ENCODE measurements at regions not wholly inside any gene's neighbourhood (a gene's known extent, or its start where the extent isn't known, plus 50 kb on each side); places are given as distances from the start of the nearest gene placed in this dataset.

- no peak for DNase-seq
Observed at GRCh38 chr18:68330658-68331057, 384.2 kb downstream of the TMX3 start.

GRCh38 chr18:68323921-68324320 lies 391.0 kb downstream of the TMX3 start:
- DNase-seq, result no peak

GRCh38 chr18:68316636-68317035 lies 398.3 kb downstream of the TMX3 start:
- DNase-seq, result no peak

GRCh38 chr18:68314403-68314802 lies 400.5 kb downstream of the TMX3 start:
- DNase-seq, result no peak

- DNase-seq, result no peak
Observed at GRCh38 chr18:68301441-68301840, 413.5 kb downstream of the TMX3 start.

GRCh38 chr18:68299906-68300305 lies 415.0 kb downstream of the TMX3 start:
- DNase-seq, result no peak

- no peak for DNase-seq
Observed at GRCh38 chr18:68298330-68298729, 416.6 kb downstream of the TMX3 start.

GRCh38 chr18:68288408-68288807 lies 426.5 kb downstream of the TMX3 start:
- no peak for DNase-seq

- no peak for DNase-seq
Observed at GRCh38 chr18:68284236-68284780, 430.6 kb downstream of the TMX3 start.

- DNase-seq, result no peak
Observed at GRCh38 chr18:68283834-68284233, 431.1 kb downstream of the TMX3 start.

- no peak for DNase-seq
Observed at GRCh38 chr18:68282232-68282631, 432.7 kb downstream of the TMX3 start.

GRCh38 chr18:68275616-68276015 lies 439.3 kb downstream of the TMX3 start:
- DNase-seq, result no peak

GRCh38 chr18:68270017-68270416 lies 444.9 kb downstream of the TMX3 start:
- DNase-seq, result no peak

GRCh38 chr18:68267583-68267982 lies 447.3 kb downstream of the TMX3 start:
- DNase-seq, result no peak

- no peak for DNase-seq
Observed at GRCh38 chr18:68263481-68263880, 451.4 kb downstream of the TMX3 start.

- no peak for DNase-seq
Observed at GRCh38 chr18:68262690-68263294, 452.1 kb downstream of the TMX3 start.

- no peak for DNase-seq
Observed at GRCh38 chr18:68256418-68257067, 458.4 kb downstream of the TMX3 start.

- no peak for DNase-seq
Observed at GRCh38 chr18:68244786-68245185, 470.1 kb downstream of the TMX3 start.

GRCh38 chr18:68241881-68242280 lies 473.0 kb downstream of the TMX3 start:
- DNase-seq, result no peak

GRCh38 chr18:68234676-68235075 lies 480.2 kb downstream of the TMX3 start:
- no peak for DNase-seq

- DNase-seq, result no peak
Observed at GRCh38 chr18:68234131-68234530, 480.8 kb downstream of the TMX3 start.

- DNase-seq, result no peak
Observed at GRCh38 chr18:68233018-68233417, 481.9 kb downstream of the TMX3 start.

GRCh38 chr18:68229351-68229750 lies 485.6 kb downstream of the TMX3 start:
- DNase-seq, result no peak

- no peak for DNase-seq
Observed at GRCh38 chr18:68221111-68221724, 493.7 kb downstream of the TMX3 start.
